ENCODE measurements at regions not wholly inside any gene's neighbourhood (a gene's known extent, or its start where the extent isn't known, plus 50 kb on each side); places are given as distances from the start of the nearest gene placed in this dataset.

DNA sequence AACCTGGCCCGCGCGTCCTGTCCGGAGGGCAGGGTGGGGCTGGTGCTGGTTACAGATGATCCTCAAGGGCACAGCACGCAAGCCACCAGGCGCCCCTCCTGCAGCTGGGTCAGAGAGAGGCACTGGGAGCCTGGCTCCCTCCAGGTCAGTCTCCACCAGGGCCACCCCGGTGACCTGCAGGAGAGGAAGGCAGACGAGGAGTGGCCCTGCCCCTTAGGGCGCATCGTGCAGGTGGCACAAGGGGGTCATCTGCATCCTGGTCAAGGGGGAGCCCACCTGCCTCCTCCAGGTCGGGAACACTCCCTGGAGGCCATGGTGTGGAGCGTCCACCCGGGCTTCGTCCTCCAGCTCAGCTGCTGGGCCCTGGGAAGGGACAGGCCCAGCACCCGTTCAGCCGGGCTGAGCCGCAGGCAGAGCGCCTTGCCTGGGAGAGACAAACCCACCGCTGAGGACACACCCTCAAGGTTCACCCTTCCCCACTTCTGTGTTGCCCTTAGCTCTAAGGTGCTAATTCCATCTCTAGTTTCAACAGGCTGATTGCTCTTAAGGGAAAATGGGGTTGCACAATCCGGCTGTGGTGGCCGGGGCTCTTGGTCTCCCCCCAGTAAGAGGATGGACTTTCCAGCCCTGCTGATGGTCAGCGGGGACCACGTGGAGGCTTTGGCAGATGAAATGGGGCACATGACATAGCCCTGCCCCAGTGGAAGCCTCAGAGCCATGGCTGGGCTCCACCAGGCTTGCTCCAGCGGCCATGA, 63.2 kb downstream of the SIK1 start:
- TF ChIP-seq CTCF (IDR thresholded peaks at IDR 0.05) (no peak), POLR2A (IDR thresholded peaks at IDR 0.05) (no peak)
